Astrocyte of the cerebellum (primary cell): ENCODE measurements at regions not wholly inside any gene's neighbourhood (a gene's known extent, or its start where the extent isn't known, plus 50 kb on each side); places are given as distances from the start of the nearest gene placed in this dataset.
"Not testable (repeated sequence)": the region's sequence is repeated elsewhere in the genome, so short reads cannot be mapped to it uniquely, and the experiment has no call there.

Experiments
- DNase-seq: peaks from one replicate; pipeline ENCODE4 v3.0.0-alpha.2; 2011; ENCODE audit warnings: low read depth
- H3K4me3 ChIP-seq: 2 replicates; pipeline ENCODE4 v1.5.1; 2011; ENCODE audit warnings: mild to moderate bottlenecking, low read depth, low read length, moderate library complexity
- CTCF ChIP-seq: IDR thresholded peaks from 2 replicates; pipeline ENCODE4 v1.5.1; 2012; ENCODE audit warnings: low read length, low read depth, moderate library complexity, mild to moderate bottlenecking; ENCODE audit errors: missing control alignments
- in situ Hi-C: cut with HindIII; loops from 2 replicates; pipeline ENCODE4 v1.10.0; 2017; ENCODE audit warnings: low sequenced_read_pairs

- in situ Hi-C loops, result no loop called here
- no peak for DNase-seq
- no peak for TF ChIP-seq CTCF
- H3K4me3 ChIP-seq, result no peak overlapping the region
Measured at GRCh38 chr6:115191989-115192388, 849.2 kb upstream of the HS3ST5 start.

GRCh38 chr6:115190534-115190933 lies 847.7 kb upstream of the HS3ST5 start:
- no peak for TF ChIP-seq CTCF
- in situ Hi-C loops, result no loop called here
- DNase-seq, result no peak
- no peak overlapping the region for H3K4me3 ChIP-seq

- DNase-seq, in situ Hi-C loops, H3K4me3 ChIP-seq: not testable (repeated sequence)
Measured at GRCh38 chr6:115175456-115175855, 832.6 kb upstream of the HS3ST5 start.

GRCh38 chr6:115165912-115166311 lies 823.1 kb upstream of the HS3ST5 start:
- H3K4me3 ChIP-seq, in situ Hi-C loops, DNase-seq: not testable (repeated sequence)

GRCh38 chr6:115159733-115160132 lies 816.9 kb upstream of the HS3ST5 start:
- no peak for TF ChIP-seq CTCF
- H3K4me3 ChIP-seq, result no peak overlapping the region
- no peak for DNase-seq
- in situ Hi-C loops, result no loop called here

GRCh38 chr6:115137910-115138309 lies 795.1 kb upstream of the HS3ST5 start:
- no peak overlapping the region for H3K4me3 ChIP-seq
- in situ Hi-C loops, result no loop called here
- no peak for DNase-seq
- TF ChIP-seq CTCF, result no peak

- TF ChIP-seq CTCF, result no peak
- no peak for DNase-seq
- in situ Hi-C loops, result no loop called here
- H3K4me3 ChIP-seq, result no peak overlapping the region
Measured at GRCh38 chr6:115133790-115134189, 791.0 kb upstream of the HS3ST5 start.

GRCh38 chr6:115131709-115132490 lies 789.1 kb upstream of the HS3ST5 start:
- in situ Hi-C loops, result no loop called here
- no peak overlapping the region for H3K4me3 ChIP-seq
- no peak for DNase-seq
- TF ChIP-seq CTCF, result no peak

- H3K4me3 ChIP-seq, DNase-seq, in situ Hi-C loops: not testable (repeated sequence)
Measured at GRCh38 chr6:115121513-115121912, 778.7 kb upstream of the HS3ST5 start.
